ENCODE measurements at regions not wholly inside any gene's neighbourhood (a gene's known extent, or its start where the extent isn't known, plus 50 kb on each side); places are given as distances from the start of the nearest gene placed in this dataset.

DNA sequence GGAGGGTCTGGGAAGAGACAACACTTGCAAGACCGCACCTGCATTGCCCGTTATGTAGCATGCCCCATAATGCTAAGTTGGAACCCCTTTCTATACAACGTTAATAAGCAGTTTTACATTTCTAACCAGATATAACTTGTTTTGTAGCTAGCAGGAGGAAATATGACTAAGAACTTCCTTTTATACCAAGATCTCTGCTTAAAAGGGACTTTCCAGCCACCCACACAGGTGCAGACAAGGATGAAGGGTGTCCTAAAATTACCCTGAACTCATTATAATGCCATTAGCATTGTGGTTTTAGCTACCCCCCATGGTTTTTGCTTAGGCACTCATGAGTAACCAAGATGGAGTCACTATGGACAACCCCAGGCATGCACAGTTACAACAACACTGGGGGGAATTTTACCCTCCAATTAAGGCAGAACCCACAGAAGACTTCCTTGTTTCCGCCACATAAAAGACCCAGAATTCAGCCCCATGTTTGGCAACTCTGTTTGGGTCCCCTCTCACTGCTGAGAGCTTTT lies 362.8 kb downstream of the CBLN2 start:
- no peak for TF ChIP-seq YY1 (IDR thresholded peaks at IDR 0.05; ENCODE audit: low read depth)
- no peak for TF ChIP-seq TCF12 (IDR thresholded peaks at IDR 0.05; ENCODE audit: low read depth)
- TF ChIP-seq EGR1 (IDR thresholded peaks at IDR 0.05) = no peak
- TF ChIP-seq NFIC (IDR thresholded peaks at IDR 0.05) = no peak

GRCh38 chr18:72180689-72181088 lies 363.5 kb downstream of the CBLN2 start:
- no peak for TF ChIP-seq CEBPB (IDR thresholded peaks at IDR 0.05)
- TF ChIP-seq NFIC (IDR thresholded peaks at IDR 0.05) = no peak

DNA sequence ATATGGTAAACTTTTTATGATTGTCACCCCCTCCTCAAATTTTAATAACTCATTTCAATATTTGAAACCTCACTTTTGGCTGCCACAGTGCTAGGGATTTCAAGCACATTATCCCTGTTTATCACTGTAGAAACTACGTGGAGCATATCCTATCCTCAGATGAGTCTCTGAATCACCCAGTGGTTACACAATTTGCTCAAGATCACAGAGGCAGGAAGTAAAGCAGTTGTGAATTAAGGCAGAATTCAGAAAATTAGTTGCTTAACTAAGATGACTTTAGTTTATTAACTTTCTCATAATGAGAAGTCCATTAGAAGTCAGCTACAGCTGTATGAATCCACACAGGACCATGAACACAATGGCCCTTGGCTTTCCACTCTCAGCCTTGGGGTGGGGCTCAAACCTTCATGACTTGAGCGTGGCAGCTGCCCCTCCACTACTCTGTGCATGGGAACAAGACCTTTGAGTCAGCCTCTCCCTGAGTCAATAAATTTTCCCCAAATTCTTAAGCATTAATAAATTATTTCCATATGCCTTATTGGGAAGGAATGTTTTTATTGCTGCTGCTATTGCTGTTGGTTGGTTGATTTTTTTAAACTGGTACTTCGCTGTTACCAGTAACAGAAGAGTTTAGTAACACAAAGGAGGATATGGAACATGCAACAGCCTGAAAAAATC lies 369.0 kb downstream of the CBLN2 start:
- no peak for TF ChIP-seq NFIC (IDR thresholded peaks at IDR 0.05)
- TF ChIP-seq, protein P1, sequence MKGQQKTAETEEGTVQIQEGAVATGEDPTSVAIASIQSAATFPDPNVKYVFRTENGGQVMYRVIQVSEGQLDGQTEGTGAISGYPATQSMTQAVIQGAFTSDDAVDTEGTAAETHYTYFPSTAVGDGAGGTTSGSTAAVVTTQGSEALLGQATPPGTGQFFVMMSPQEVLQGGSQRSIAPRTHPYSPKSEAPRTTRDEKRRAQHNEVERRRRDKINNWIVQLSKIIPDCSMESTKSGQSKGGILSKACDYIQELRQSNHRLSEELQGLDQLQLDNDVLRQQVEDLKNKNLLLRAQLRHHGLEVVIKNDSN (IDR thresholded peaks at IDR 0.05) = no peak
- TF ChIP-seq TEAD4 (IDR thresholded peaks at IDR 0.05) = no peak
- no peak for TF ChIP-seq EGR1 (IDR thresholded peaks at IDR 0.05)
- no peak for TF ChIP-seq CEBPB (IDR thresholded peaks at IDR 0.05)
- TF ChIP-seq YY1 (IDR thresholded peaks at IDR 0.05; ENCODE audit: low read depth) = no peak
- TF ChIP-seq TAF1 (IDR thresholded peaks at IDR 0.05; ENCODE audit: low read depth) = no peak
- no peak for TF ChIP-seq FOXM1 (IDR thresholded peaks at IDR 0.05; ENCODE audit: borderline replicate concordance, low read depth)
- TF ChIP-seq, protein P2, sequence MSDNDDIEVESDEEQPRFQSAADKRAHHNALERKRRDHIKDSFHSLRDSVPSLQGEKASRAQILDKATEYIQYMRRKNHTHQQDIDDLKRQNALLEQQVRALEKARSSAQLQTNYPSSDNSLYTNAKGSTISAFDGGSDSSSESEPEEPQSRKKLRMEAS (IDR thresholded peaks at IDR 0.05) = no peak
- TF ChIP-seq REST (IDR thresholded peaks at IDR 0.05; ENCODE audit: low read depth) = no peak
- TF ChIP-seq TCF12 (IDR thresholded peaks at IDR 0.05; ENCODE audit: low read depth) = no peak
- no peak for TF ChIP-seq CREB1 (IDR thresholded peaks at IDR 0.05; ENCODE audit: low read depth)

DNA sequence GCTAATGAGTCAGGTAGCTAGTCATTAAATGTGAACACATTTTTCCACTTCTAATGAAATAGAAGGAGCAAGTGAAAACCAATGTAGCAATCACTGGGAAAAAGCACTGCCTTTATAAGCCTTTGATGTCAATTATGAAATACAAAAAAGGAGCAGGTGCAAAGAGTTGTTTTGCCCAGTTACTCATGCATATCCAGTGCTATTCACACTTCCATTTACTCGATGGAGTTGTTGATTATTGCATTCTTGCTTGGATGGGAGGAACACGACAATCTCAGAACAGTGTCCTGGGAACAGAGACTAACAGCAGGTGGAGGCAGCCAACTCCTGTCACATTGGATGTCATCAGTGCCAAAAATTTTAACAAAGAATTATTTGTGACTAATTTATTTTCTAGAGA lies 372.5 kb downstream of the CBLN2 start:
- TF ChIP-seq ZBTB7A (IDR thresholded peaks at IDR 0.05; ENCODE audit: low read depth) (no peak), TAF1 (IDR thresholded peaks at IDR 0.05; ENCODE audit: low read depth) (no peak), CEBPB (IDR thresholded peaks at IDR 0.05) (no peak), EP300 (IDR thresholded peaks at IDR 0.05; ENCODE audit: borderline replicate concordance) (no peak), YY1 (IDR thresholded peaks at IDR 0.05; ENCODE audit: low read depth) (no peak), EGR1 (IDR thresholded peaks at IDR 0.05) (no peak), RAD21 (IDR thresholded peaks at IDR 0.05; ENCODE audit: low read depth) (no peak), REST (IDR thresholded peaks at IDR 0.05; ENCODE audit: low read depth) (no peak), NFIC (IDR thresholded peaks at IDR 0.05) (no peak), TCF12 (IDR thresholded peaks at IDR 0.05; ENCODE audit: low read depth) (no peak)
- TF ChIP-seq, protein P1 (IDR thresholded peaks at IDR 0.05) = no peak

DNA sequence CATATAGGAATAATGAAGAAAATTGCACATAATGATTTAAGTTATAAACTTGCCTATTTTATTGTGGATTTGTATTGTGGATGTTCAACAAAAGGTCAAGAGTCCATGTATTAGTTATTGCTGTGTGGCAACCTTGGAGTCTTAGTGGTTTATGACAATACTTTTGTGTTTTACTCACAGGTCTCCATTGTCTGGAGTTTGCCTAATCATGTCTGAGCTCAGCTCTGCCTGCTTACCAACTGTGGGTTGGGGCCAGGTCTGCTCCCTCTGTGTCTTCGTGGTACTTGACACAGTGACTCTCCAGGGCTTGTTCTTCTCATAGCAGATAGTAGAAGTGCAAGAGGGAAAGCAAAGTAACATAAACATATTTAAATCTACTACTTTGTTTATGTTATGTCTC lies 382.5 kb downstream of the CBLN2 start:
- TF ChIP-seq FOXM1 (IDR thresholded peaks at IDR 0.05; ENCODE audit: borderline replicate concordance, low read depth) = no peak

GRCh38 chr18:72160510-72161445 lies 383.4 kb downstream of the CBLN2 start:
- TF ChIP-seq FOXM1 (IDR thresholded peaks at IDR 0.05; ENCODE audit: borderline replicate concordance, low read depth) (no peak), ZBTB7A (IDR thresholded peaks at IDR 0.05; ENCODE audit: low read depth) (no peak), NFIC (IDR thresholded peaks at IDR 0.05) (no peak), YY1 (IDR thresholded peaks at IDR 0.05; ENCODE audit: low read depth) (no peak), REST (IDR thresholded peaks at IDR 0.05; ENCODE audit: low read depth) (no peak), EP300 (IDR thresholded peaks at IDR 0.05; ENCODE audit: borderline replicate concordance) (no peak), TEAD4 (IDR thresholded peaks at IDR 0.05) (no peak), CEBPB (IDR thresholded peaks at IDR 0.05) (no peak), TAF1 (IDR thresholded peaks at IDR 0.05; ENCODE audit: low read depth) (no peak), RAD21 (IDR thresholded peaks at IDR 0.05; ENCODE audit: low read depth) (no peak), CREB1 (IDR thresholded peaks at IDR 0.05; ENCODE audit: low read depth) (no peak), TCF12 (IDR thresholded peaks at IDR 0.05; ENCODE audit: low read depth) (no peak)
- TF ChIP-seq, protein P1 (IDR thresholded peaks at IDR 0.05) = no peak
- TF ChIP-seq, protein P2 (IDR thresholded peaks at IDR 0.05) = no peak

All from Ishikawa (cell line).